ENCODE measurements at regions not wholly inside any gene's neighbourhood (a gene's known extent, or its start where the extent isn't known, plus 50 kb on each side); places are given as distances from the start of the nearest gene placed in this dataset.

DNA sequence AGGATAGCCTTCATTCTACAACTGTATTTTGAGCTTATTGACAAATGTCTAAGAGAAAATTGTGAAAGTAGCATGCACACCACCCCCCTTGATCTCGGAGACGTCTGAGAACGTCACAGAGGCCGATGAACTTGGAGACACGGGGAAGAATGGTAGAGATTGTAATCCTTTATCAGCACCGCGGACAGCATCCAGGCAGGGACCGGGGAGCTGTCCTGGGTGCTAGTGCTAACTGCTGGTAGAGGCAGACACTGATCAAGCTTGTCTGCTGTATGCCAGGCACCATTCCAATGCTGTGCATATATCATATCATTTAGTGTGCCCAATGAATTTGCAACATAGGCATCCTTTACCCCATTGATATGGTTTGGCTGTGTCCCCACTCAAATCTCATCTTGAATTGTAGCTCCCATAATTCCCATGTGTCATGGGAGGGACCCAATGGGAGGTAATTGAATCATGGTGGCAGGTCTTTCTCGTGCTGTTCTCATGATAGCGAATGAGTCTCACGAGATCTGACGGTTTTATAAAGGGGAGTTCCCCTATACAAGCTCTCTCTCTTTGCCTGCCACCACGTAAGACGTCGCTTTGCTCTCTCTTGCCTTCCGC is 98.8 kb downstream of the LHX2 start:
- TF ChIP-seq, protein P1, sequence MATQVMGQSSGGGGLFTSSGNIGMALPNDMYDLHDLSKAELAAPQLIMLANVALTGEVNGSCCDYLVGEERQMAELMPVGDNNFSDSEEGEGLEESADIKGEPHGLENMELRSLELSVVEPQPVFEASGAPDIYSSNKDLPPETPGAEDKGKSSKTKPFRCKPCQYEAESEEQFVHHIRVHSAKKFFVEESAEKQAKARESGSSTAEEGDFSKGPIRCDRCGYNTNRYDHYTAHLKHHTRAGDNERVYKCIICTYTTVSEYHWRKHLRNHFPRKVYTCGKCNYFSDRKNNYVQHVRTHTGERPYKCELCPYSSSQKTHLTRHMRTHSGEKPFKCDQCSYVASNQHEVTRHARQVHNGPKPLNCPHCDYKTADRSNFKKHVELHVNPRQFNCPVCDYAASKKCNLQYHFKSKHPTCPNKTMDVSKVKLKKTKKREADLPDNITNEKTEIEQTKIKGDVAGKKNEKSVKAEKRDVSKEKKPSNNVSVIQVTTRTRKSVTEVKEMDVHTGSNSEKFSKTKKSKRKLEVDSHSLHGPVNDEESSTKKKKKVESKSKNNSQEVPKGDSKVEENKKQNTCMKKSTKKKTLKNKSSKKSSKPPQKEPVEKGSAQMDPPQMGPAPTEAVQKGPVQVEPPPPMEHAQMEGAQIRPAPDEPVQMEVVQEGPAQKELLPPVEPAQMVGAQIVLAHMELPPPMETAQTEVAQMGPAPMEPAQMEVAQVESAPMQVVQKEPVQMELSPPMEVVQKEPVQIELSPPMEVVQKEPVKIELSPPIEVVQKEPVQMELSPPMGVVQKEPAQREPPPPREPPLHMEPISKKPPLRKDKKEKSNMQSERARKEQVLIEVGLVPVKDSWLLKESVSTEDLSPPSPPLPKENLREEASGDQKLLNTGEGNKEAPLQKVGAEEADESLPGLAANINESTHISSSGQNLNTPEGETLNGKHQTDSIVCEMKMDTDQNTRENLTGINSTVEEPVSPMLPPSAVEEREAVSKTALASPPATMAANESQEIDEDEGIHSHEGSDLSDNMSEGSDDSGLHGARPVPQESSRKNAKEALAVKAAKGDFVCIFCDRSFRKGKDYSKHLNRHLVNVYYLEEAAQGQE (IDR thresholded peaks at IDR 0.05; ENCODE audit: low read depth): peak; percentile 100
- no peak for TF ChIP-seq EGR1 (IDR thresholded peaks at IDR 0.05)
- no peak for TF ChIP-seq CEBPB (IDR thresholded peaks at IDR 0.05)
- TF ChIP-seq, protein P2, sequence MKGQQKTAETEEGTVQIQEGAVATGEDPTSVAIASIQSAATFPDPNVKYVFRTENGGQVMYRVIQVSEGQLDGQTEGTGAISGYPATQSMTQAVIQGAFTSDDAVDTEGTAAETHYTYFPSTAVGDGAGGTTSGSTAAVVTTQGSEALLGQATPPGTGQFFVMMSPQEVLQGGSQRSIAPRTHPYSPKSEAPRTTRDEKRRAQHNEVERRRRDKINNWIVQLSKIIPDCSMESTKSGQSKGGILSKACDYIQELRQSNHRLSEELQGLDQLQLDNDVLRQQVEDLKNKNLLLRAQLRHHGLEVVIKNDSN (IDR thresholded peaks at IDR 0.05): no peak
- no peak for TF ChIP-seq FOXM1 (IDR thresholded peaks at IDR 0.05; ENCODE audit: borderline replicate concordance, low read depth)
- TF ChIP-seq, protein P3, sequence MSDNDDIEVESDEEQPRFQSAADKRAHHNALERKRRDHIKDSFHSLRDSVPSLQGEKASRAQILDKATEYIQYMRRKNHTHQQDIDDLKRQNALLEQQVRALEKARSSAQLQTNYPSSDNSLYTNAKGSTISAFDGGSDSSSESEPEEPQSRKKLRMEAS (IDR thresholded peaks at IDR 0.05): peak; percentile 74
- no peak for TF ChIP-seq EP300 (IDR thresholded peaks at IDR 0.05; ENCODE audit: borderline replicate concordance)
- TF ChIP-seq RAD21 (IDR thresholded peaks at IDR 0.05; ENCODE audit: low read depth): peak; percentile 27; the same call in 1 of the 2 replicates
- TF ChIP-seq ZBTB7A (IDR thresholded peaks at IDR 0.05; ENCODE audit: low read depth): no peak
- 0 out of 2 replicates have a peak, but pooled peaks have one; percentile 56 for TF ChIP-seq YY1 (IDR thresholded peaks at IDR 0.05; ENCODE audit: low read depth)
- TF ChIP-seq TEAD4 (IDR thresholded peaks at IDR 0.05): 0 out of 2 replicates have a peak, but pooled peaks have one; percentile 28

DNA sequence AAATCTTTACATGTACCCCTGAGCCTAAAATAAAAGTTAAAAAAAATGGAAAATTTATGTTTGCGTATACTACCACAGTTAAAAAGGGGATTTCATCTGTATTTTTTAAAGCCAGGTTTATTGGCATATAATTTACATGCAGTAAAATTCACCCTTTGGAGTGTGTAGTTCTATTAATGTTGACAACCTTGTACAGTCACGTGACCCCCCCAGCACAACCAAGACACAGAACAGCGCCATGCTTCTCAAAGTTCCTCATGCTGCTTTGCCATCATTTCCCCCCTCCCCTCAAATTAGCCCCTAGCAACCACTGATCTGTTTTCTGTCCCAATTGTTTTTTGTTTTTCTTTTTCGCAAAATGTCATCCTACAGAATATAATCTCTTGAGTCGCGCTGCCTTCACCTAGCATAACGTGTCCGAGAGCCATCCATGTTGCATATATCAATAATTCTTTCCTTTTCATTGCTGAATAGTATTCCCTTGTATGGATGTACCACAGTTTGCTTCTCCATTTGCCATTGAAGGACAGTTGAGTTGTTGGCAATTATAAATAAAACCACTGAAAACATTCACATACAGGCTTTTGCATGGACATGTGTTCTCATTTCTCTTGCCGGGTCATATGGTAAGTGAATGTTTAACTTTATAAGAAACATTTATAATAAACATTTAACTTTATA is 105.3 kb downstream of the LHX2 start:
- TF ChIP-seq, protein P2 (IDR thresholded peaks at IDR 0.05): peak; percentile 62; the same call in 1 of the 2 replicates
- TF ChIP-seq CREB1 (IDR thresholded peaks at IDR 0.05; ENCODE audit: low read depth): no peak
- no peak for TF ChIP-seq ZBTB7A (IDR thresholded peaks at IDR 0.05; ENCODE audit: low read depth)

DNA sequence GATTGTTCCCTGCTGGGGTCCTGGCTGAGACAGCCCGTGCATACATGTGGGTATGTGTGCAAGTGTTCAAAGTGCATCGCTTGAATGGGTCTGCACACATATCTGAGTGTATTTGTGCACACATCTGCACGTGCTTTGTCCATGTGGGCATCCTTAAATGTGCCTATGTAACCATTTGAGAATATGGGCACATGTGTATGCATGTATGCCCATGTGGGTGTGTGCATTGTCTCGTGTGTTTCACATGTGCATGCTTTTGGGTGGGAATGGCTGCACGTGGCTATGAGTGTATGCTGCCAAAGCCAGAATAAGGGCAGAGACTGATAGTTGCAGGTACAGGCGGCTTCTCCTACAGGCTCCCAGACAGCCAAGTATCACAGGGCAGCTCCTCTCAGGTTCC is 107.3 kb downstream of the LHX2 start:
- TF ChIP-seq TAF1 (IDR thresholded peaks at IDR 0.05; ENCODE audit: low read depth): no peak

DNA sequence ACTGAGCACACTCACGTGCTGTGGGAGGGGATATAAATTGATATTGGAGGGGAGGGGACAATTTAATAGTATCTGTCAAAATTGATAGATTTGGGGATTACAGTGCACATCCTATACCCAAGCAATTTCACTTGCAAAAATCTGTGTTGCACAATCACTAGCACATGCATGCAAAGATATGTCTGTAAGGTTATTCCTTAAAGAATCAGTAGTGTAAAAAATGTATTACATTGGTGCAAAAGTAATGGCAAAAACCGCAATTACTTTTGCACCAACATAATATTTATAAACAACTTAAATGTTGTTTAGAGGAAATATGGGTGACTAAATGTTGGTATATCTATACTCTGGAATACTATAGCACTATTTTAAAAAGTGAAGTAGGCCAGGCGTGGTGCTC is 108.7 kb downstream of the LHX2 start:
- TF ChIP-seq EGR1 (IDR thresholded peaks at IDR 0.05) (no peak), ZBTB7A (IDR thresholded peaks at IDR 0.05; ENCODE audit: low read depth) (no peak), NFIC (IDR thresholded peaks at IDR 0.05) (no peak)

DNA sequence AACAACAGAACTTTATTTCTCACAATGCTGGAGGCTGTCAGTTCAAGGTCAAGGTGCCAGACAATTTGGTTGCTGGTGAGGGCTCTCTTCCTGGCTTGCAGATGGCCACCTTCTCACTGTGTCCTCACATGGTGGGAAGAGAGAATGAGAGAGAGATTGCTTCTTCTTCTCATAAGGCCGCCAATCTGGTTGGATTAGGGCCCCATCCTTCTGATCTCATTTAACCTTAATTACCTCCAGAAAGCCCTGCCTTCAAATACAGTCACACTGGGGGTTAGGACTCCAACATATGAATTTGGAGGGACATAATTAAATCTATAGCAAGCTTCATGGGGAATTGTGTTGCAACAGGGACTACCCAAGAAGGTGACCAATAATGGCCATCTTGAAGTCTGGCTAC is 110.2 kb downstream of the LHX2 start:
- TF ChIP-seq, protein P2 (IDR thresholded peaks at IDR 0.05): no peak
- TF ChIP-seq YY1 (IDR thresholded peaks at IDR 0.05; ENCODE audit: low read depth) (no peak), TAF1 (IDR thresholded peaks at IDR 0.05; ENCODE audit: low read depth) (no peak), CEBPB (IDR thresholded peaks at IDR 0.05) (no peak), RAD21 (IDR thresholded peaks at IDR 0.05; ENCODE audit: low read depth) (no peak), NFIC (IDR thresholded peaks at IDR 0.05) (no peak), TCF12 (IDR thresholded peaks at IDR 0.05; ENCODE audit: low read depth) (no peak), ZBTB7A (IDR thresholded peaks at IDR 0.05; ENCODE audit: low read depth) (no peak), EGR1 (IDR thresholded peaks at IDR 0.05) (no peak), EP300 (IDR thresholded peaks at IDR 0.05; ENCODE audit: borderline replicate concordance) (no peak), CREB1 (IDR thresholded peaks at IDR 0.05; ENCODE audit: low read depth) (no peak), TEAD4 (IDR thresholded peaks at IDR 0.05) (no peak), FOXM1 (IDR thresholded peaks at IDR 0.05; ENCODE audit: borderline replicate concordance, low read depth) (no peak)
- TF ChIP-seq, protein P1 (IDR thresholded peaks at IDR 0.05; ENCODE audit: low read depth): no peak
- TF ChIP-seq, protein P3 (IDR thresholded peaks at IDR 0.05): no peak

DNA sequence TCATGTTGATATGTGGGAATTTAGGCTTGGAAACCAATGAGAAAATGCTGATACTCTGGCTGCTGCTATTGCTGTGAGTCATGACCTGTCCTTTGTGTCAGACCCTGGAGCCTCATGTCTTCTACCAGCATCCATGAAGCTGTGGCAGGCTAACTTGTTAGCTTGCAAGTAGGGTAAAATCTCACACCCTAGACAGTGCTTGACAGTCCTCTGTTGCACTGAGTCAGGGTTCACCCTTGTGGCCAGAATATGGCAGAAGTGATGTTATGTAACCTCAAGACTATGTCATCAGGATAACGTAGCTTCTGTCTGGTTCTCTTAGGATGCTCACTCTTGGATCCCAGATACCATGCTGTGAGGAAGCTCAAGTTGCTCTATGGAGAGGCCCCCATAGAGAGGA is 110.8 kb downstream of the LHX2 start:
- TF ChIP-seq ZBTB7A (IDR thresholded peaks at IDR 0.05; ENCODE audit: low read depth) (no peak), RAD21 (IDR thresholded peaks at IDR 0.05; ENCODE audit: low read depth) (no peak), TCF12 (IDR thresholded peaks at IDR 0.05; ENCODE audit: low read depth) (no peak), EGR1 (IDR thresholded peaks at IDR 0.05) (no peak), EP300 (IDR thresholded peaks at IDR 0.05; ENCODE audit: borderline replicate concordance) (no peak), CREB1 (IDR thresholded peaks at IDR 0.05; ENCODE audit: low read depth) (no peak), NFIC (IDR thresholded peaks at IDR 0.05) (no peak), YY1 (IDR thresholded peaks at IDR 0.05; ENCODE audit: low read depth) (no peak)
- TF ChIP-seq, protein P3 (IDR thresholded peaks at IDR 0.05): no peak
